K562 (cell line): ENCODE measurements at regions not wholly inside any gene's neighbourhood (a gene's known extent, or its start where the extent isn't known, plus 50 kb on each side); places are given as distances from the start of the nearest gene placed in this dataset.

Experiments
- ATAC-seq: fragments of 200-7000 bp; cut with Tn5 transposase; 3 replicates; pipeline ENCODE4 v1.9.1; 2020; ENCODE audit warnings: moderate library complexity
- BruUV-seq: library from RNA; stranded (reverse); fragments of 400-500 nt; replicated peaks from 2 replicates; lab custom pipeline; 2021; lab: Mats Ljungman, UMichigan
- CTCF ChIA-PET: fragments of 300-600 bp; formaldehyde crosslinking; extraction: SDS; loops from one replicate; lab custom pipeline; 2021; ENCODE audit warnings: low intra/inter-chr PET ratio; lab: Yijun Ruan, JAX
- POLR2A ChIA-PET: fragments of 300-600, 350-650 bp; sonication (Branson Sonifier 250); formaldehyde crosslinking; extraction: SDS; loops from one replicate; lab custom pipeline; 2021; ENCODE audit warnings: antibody characterized with exemption, inconsistent platforms; lab: Yijun Ruan, JAX
- DNase-seq, 4 experiments: peaks; one replicate each; pipeline versions ENCODE4 v3.0.0 to v3.0.0-alpha.2; 2011 to 2018; ENCODE audit warnings: low spot score in 3 of 4, mixed read lengths in 3 of 4; ENCODE audit errors: extremely low read depth in 1 of 4
- FAIRE-seq: peaks from 2 replicates; lab custom pipeline; 2011; peaks lifted over from hg19 to GRCh38; lab: Jason Lieb, UNC
- H2AFZ ChIP-seq: 2 replicates; pipeline ENCODE4 v1.6.0; 2011; ENCODE audit warnings: low read depth, low read length, control low read depth, inconsistent platforms
- H3K27ac ChIP-seq: fragments of 200-600 bp; 3 replicates; pipeline ENCODE4 v1.8.0; 2011; ENCODE audit warnings: low read depth, mild to moderate bottlenecking, control low read depth, inconsistent platforms, low read length, moderate library complexity, mixed read lengths; ENCODE audit errors: extremely low read depth
- H3K27me3 ChIP-seq, 2 experiments: fragments of 300-600 bp in 1 of 2; 2 replicates in 1 of 2; 3 replicates in 1 of 2; pipeline versions ENCODE4 v1.6.0 to v1.8.0; 2011; ENCODE audit warnings: inconsistent platforms in 2 of 2, low read length in 2 of 2, mild to moderate bottlenecking in 1 of 2, mixed read lengths in 1 of 2, moderate library complexity in 1 of 2; ENCODE audit not compliant: control insufficient read depth in 2 of 2, insufficient read depth in 2 of 2
- H3K36me3 ChIP-seq: fragments of 300-600 bp; 3 replicates; pipeline ENCODE4 v1.8.0; 2011; ENCODE audit warnings: mild to moderate bottlenecking, low read length, inconsistent platforms; ENCODE audit not compliant: control insufficient read depth, insufficient read depth
- H3K4me1 ChIP-seq, 2 experiments: fragments of 200-600 bp in 1 of 2; replicated peaks in 1 of 2; 2 replicates in 1 of 2; 3 replicates in 1 of 2; pipeline versions ENCODE4 v1.5.1 to v1.8.0; 2011; ENCODE audit warnings: inconsistent platforms in 2 of 2, low read length in 2 of 2, mild to moderate bottlenecking in 1 of 2, mixed read lengths in 1 of 2, moderate library complexity in 1 of 2; ENCODE audit not compliant: control insufficient read depth in 2 of 2, insufficient read depth in 2 of 2
- H3K4me2 ChIP-seq: 2 replicates; pipeline ENCODE4 v1.6.1; 2011; ENCODE audit warnings: low read length, control low read depth, inconsistent platforms, mixed read lengths; ENCODE audit not compliant: insufficient read depth
- H3K4me3 ChIP-seq: fragments of 200-600 bp; sonication (generic), shearing (Covaris generic); 2 replicates; pipeline ENCODE4 v1.5.1; 2016; ENCODE audit warnings: control low read depth, inconsistent platforms
- H3K79me2 ChIP-seq: fragments of 200-600 bp; 3 replicates; pipeline ENCODE4 v1.8.0; 2011; ENCODE audit warnings: low read length, inconsistent platforms; ENCODE audit not compliant: control insufficient read depth, insufficient read depth
- H3K9ac ChIP-seq, 2 experiments: 2 replicates each; pipeline versions ENCODE4 v1.6.0 to v1.6.1; 2011; ENCODE audit warnings: low read depth in 2 of 2, low read length in 2 of 2, control low read depth in 1 of 2, inconsistent platforms in 1 of 2, mild to moderate bottlenecking in 1 of 2, mixed read lengths in 1 of 2; ENCODE audit not compliant: insufficient read depth in 1 of 2
- H3K9me1 ChIP-seq: one replicate; pipeline ENCODE4 v1.6.0; 2011; ENCODE audit warnings: inconsistent platforms, mild to moderate bottlenecking, low read length, moderate library complexity; ENCODE audit not compliant: control insufficient read depth, insufficient read depth
- H3K9me3 ChIP-seq: replicated peaks from 2 replicates; pipeline ENCODE4 v1.5.1; 2011; ENCODE audit warnings: low read depth, low read length, inconsistent platforms; ENCODE audit not compliant: control insufficient read depth, insufficient read depth
- H4K20me1 ChIP-seq: replicated peaks from 2 replicates; pipeline ENCODE4 v1.6.1; 2011; ENCODE audit warnings: low read length, inconsistent platforms, mixed read lengths; ENCODE audit not compliant: control insufficient read depth, insufficient read depth
- DEAF1 ChIP-seq: fragments of 450-650 bp; formaldehyde crosslinking; IDR thresholded peaks from 2 replicates; pipeline ENCODE4 v1.4.0; 2020; ENCODE audit warnings: mild to moderate bottlenecking, moderate library complexity
- ESRRA ChIP-seq: fragments of 450-650 bp; IDR thresholded peaks from 2 replicates; pipeline ENCODE4 v1.6.1; 2014; ENCODE audit warnings: low read depth, mild to moderate bottlenecking, moderate library complexity, borderline replicate concordance
- IRF2 ChIP-seq: sonication (generic); formaldehyde crosslinking; IDR thresholded peaks from 2 replicates; pipeline ENCODE4 v1.8.1; 2022; ENCODE audit warnings: mild to moderate bottlenecking, missing genetic modification reagents
- KHSRP ChIP-seq: fragments of 450-650 bp; IDR thresholded peaks from 2 replicates; pipeline ENCODE4 v1.6.1; 2017
- MAFK ChIP-seq: IDR thresholded peaks from 2 replicates; pipeline ENCODE4 v1.6.1; 2011; ENCODE audit warnings: low read length, improper control_type of control experiment
- MECOM ChIP-seq: fragments of 250-450 bp; sonication (Bioruptor Pico); IDR thresholded peaks from 2 replicates; pipeline ENCODE4 v1.8.0; 2022; ENCODE audit warnings: inconsistent platforms
- MLLT1 ChIP-seq, 2 experiments: fragments of 450-650 bp; IDR thresholded peaks; 2 replicates each; pipeline ENCODE4 v1.6.1; 2016
- NONO ChIP-seq, 2 experiments: fragments of 200-400 bp in 1 of 2; fragments of 450-650 bp in 1 of 2; formaldehyde crosslinking in 1 of 2; IDR thresholded peaks; 2 replicates each; pipeline ENCODE4 v1.6.1; 2017; ENCODE audit warnings: low read depth in 2 of 2, mild to moderate bottlenecking in 2 of 2, moderate library complexity in 2 of 2, low read length in 1 of 2
- NR1H2 ChIP-seq: sonication (generic); formaldehyde crosslinking; IDR thresholded peaks from 2 replicates; pipeline ENCODE4 v1.4.0; 2020; ENCODE audit warnings: mild to moderate bottlenecking, missing genetic modification reagents
- RAD51 ChIP-seq: fragments of 450-650 bp; IDR thresholded peaks from 2 replicates; pipeline ENCODE4 v1.7.1; 2016; ENCODE audit warnings: low read depth, mild to moderate bottlenecking, borderline replicate concordance
- SP1 ChIP-seq: sonication (generic); formaldehyde crosslinking; IDR thresholded peaks from 2 replicates; pipeline ENCODE4 v1.8.1; 2022; ENCODE audit warnings: mild to moderate bottlenecking, missing genetic modification reagents
- ZBTB8A ChIP-seq: fragments of 450-650 bp; IDR thresholded peaks from 2 replicates; pipeline ENCODE4 v1.6.1; 2018; ENCODE audit warnings: mild to moderate bottlenecking, moderate library complexity; ENCODE audit not compliant: partially characterized antibody
- ZBTB9 ChIP-seq: fragments of 450-650 bp; formaldehyde crosslinking; IDR thresholded peaks from 2 replicates; pipeline ENCODE4 v1.4.0; 2020; ENCODE audit warnings: mild to moderate bottlenecking, moderate library complexity
- ZNF232 ChIP-seq: sonication (generic); formaldehyde crosslinking; IDR thresholded peaks from 2 replicates; pipeline ENCODE4 v1.8.0; 2022; ENCODE audit warnings: mild to moderate bottlenecking, missing genetic modification reagents
- WGBS: fragments of 100-300 bp; shearing (Covaris generic); methylation state at CpG from one replicate; pipeline ENCODE4 v1.1.6; 2016; ENCODE audit warnings: low coverage, mixed read lengths; ENCODE audit not compliant: insufficient coverage; ENCODE audit errors: missing lambda C conversion rate; 5-methylcytosine and 5-hydroxymethylcytosine counted together
- in situ Hi-C: fragments of 300-500 bp; cut with MboI; formaldehyde crosslinking; loops from 4 replicates; pipeline ENCODE4 v1.15.0; 2018; ENCODE audit warnings: inconsistent platforms, mixed read lengths
- intact Hi-C: fragments of 100-400 bp; cut with micrococcal nuclease; formaldehyde crosslinking; loops from 2 replicates; pipeline ENCODE4 v1.14.2; 2022
- TF ChIP-seq, protein P1 (sequence below): sonication (generic); formaldehyde crosslinking; IDR thresholded peaks from 2 replicates; pipeline ENCODE4 v1.8.0; 2022; ENCODE audit warnings: missing genetic modification reagents, mild to moderate bottlenecking, moderate library complexity, borderline replicate concordance
- TF ChIP-seq, protein P2 (sequence below): fragments of 250-450 bp; sonication (Bioruptor Pico); IDR thresholded peaks from 2 replicates; pipeline ENCODE4 v1.4.0; 2020; ENCODE audit warnings: mild to moderate bottlenecking, moderate library complexity

DNA sequence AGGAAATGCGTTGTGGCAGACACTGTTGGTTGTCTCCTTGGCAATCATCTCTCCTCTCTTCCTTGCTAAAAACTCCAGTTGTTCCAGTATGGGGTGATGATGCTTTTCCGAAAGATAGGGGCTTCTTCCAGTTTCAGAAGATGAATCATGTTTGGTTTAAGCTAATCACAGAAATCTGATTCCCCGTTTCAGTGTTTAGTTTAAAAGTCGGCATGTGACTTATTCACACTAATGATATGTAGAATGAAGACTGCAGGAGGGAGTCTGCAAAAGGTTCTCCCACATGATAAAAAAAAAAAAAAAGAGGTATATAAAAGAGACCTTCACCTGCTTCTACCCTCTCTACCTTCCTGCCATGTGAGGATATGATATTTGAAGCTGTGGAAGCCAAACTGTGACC, 239.0 kb upstream of the SIX2 start:
- no peaks in the 10 kb centered on the region for H3K79me2 ChIP-seq
- H3K4me3 ChIP-seq = no peak overlapping the region
- BruUV-seq = no TSS peak
- H3K9ac ChIP-seq = no peak overlapping the region
- H2AFZ ChIP-seq = no peak overlapping the region
- ChIA-PET POLR2A (no interaction called here), CTCF (no interaction called here)
- in situ Hi-C loops = no loop called here
- H3K9me1 ChIP-seq = no peaks in the 10 kb centered on the region
- no peaks in the 10 kb centered on the region for H4K20me1 ChIP-seq
- no peaks in the 10 kb centered on the region for H3K4me1 ChIP-seq
- 0% methylated on average over 4 of the region's 4 CpGs for WGBS
- intact Hi-C loops = no loop called here
- ATAC-seq (no peak), DNase-seq (no peak), FAIRE-seq (no peak)
- H3K27ac ChIP-seq = no peak overlapping the region
- no peaks in the 10 kb centered on the region for H3K9me3 ChIP-seq
- H3K27me3 ChIP-seq = peaks cover 4 to 6% of the 10 kb centered on the region in 2 experiments; a peak in 4 of 5 replicates
- H3K36me3 ChIP-seq = no peaks in the 10 kb centered on the region
- H3K4me2 ChIP-seq = no peak overlapping the region
- no peak for TF ChIP-seq NR1H2
- no peak for TF ChIP-seq MLLT1 (IDR thresholded peaks at IDR 0.05)
- TF ChIP-seq ZBTB8A = no peak
- TF ChIP-seq, protein P1, sequence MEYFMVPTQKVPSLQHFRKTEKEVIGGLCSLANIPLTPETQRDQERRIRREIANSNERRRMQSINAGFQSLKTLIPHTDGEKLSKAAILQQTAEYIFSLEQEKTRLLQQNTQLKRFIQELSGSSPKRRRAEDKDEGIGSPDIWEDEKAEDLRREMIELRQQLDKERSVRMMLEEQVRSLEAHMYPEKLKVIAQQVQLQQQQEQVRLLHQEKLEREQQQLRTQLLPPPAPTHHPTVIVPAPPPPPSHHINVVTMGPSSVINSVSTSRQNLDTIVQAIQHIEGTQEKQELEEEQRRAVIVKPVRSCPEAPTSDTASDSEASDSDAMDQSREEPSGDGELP (CRISPR knock-in tag) = no peak
- no peak for TF ChIP-seq SP1 (CRISPR knock-in tag)
- no peak for TF ChIP-seq ESRRA
- no peak for TF ChIP-seq ZBTB9 (CRISPR knock-in tag)
- TF ChIP-seq KHSRP = no peak
- no peak for TF ChIP-seq IRF2 (CRISPR knock-in tag)
- TF ChIP-seq MECOM = no peak
- no peak for TF ChIP-seq ZNF232 (CRISPR knock-in tag)
- TF ChIP-seq DEAF1 (CRISPR knock-in tag) = no peak
- TF ChIP-seq RAD51 = no peak
- TF ChIP-seq NONO (IDR thresholded peaks at IDR 0.05; ENCODE audit: low read depth in 2 of 2, low read length in 1 of 2) = no peak
- TF ChIP-seq MAFK = no peak
- TF ChIP-seq, protein P2, sequence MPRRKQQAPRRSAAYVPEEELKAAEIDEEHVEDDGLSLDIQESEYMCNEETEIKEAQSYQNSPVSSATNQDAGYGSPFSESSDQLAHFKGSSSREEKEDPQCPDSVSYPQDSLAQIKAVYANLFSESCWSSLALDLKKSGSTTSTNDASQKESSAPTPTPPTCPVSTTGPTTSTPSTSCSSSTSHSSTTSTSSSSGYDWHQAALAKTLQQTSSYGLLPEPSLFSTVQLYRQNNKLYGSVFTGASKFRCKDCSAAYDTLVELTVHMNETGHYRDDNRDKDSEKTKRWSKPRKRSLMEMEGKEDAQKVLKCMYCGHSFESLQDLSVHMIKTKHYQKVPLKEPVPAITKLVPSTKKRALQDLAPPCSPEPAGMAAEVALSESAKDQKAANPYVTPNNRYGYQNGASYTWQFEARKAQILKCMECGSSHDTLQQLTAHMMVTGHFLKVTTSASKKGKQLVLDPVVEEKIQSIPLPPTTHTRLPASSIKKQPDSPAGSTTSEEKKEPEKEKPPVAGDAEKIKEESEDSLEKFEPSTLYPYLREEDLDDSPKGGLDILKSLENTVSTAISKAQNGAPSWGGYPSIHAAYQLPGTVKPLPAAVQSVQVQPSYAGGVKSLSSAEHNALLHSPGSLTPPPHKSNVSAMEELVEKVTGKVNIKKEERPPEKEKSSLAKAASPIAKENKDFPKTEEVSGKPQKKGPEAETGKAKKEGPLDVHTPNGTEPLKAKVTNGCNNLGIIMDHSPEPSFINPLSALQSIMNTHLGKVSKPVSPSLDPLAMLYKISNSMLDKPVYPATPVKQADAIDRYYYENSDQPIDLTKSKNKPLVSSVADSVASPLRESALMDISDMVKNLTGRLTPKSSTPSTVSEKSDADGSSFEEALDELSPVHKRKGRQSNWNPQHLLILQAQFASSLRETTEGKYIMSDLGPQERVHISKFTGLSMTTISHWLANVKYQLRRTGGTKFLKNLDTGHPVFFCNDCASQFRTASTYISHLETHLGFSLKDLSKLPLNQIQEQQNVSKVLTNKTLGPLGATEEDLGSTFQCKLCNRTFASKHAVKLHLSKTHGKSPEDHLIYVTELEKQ = no peak
